ENCODE measurements at regions not wholly inside any gene's neighbourhood (a gene's known extent, or its start where the extent isn't known, plus 50 kb on each side); places are given as distances from the start of the nearest gene placed in this dataset.

DNA sequence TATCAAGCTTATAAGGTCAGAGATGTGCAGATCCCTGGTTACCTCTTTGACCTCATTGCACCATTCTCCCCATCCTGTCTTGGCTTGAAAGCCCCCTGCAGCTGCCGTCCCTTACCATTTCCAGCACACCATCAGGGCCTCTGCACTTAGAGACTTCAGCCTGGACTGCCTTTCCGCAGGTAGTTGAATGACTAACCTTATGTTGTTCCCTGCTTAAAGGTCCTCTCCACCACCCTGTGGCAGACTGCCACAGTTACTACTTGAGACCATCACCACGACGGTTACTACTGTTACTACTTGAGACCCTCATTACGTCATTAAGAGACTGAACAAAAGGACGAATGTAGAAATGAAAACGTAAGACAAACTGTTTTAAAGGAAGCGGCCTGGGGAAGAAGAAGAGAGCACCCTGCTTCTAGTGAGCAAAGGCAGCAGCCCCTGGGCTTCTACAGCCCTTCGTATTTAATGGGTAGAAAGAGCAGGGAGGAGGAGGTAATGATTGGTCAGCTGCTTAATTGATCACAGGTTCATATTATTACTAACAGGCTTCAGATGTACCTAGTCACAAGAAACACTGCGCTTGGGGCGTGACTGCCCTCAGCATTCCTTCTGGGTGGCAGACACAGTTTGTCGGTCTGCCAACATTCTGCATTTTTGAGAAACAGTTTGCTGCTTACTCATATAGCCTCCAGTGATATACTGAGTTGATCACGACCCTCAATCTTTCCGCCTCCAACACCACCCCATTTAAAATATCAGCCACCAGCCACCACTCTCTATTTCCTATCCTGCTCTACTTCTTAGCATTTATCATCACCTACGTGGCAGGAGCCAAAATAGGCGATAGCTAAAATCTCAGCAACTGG is 74.1 kb upstream of the PARD3 start:
- H3K27ac ChIP-seq = no peak overlapping the region
- no peak for TF ChIP-seq POLR2A (IDR thresholded peaks at IDR 0.05)
- no peaks in the 10 kb centered on the region for H3K36me3 ChIP-seq
- no peaks in the 10 kb centered on the region for H3K9me3 ChIP-seq
- no peaks in the 10 kb centered on the region for H3K4me1 ChIP-seq
- no peak for DNase-seq (ENCODE audit: low spot score in 2 of 2)
- H3K27me3 ChIP-seq = no peaks in the 10 kb centered on the region
- no peak overlapping the region for H3K4me3 ChIP-seq
- intact Hi-C loops (cut with DNase I; ENCODE audit: low total_unique reads) = loop anchor here (5.0 kb wide), 1 partner anchor 127 kb away; no protein-coding TSS in a partner anchor

DNA sequence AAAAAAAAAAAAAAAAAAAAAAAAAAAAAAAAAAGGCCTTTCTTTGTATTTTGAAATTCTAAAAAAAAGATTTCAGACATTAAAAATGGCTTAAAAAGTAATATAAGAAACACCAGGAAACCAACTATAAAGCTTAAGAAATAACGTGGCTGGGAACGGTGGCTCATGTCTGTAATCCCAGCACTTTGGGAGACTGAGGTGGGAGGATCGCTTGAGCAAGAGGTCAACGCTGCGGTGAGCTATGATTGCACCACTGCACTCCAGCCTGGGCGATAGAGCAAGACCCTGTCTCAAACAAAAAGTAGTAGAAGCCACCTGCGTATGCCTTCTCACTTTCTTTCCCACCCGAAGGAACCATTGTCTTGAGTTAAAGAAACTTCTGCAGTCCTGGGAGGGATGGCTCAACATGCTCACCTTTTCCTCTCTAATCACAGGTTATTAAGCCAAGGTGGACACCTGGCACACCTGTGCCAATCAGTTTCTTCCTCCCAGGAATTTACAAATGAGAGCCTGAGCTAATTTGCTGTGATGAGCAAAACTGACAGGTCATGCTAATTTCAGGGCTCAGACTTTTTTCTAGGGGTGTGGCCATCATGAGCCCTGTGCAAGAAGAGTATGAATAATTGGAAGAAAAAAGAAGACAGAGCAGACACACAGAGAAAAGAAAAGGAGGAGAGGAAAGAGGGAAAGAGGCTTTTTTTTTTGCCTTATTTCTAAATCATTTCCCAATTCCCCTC is 72.0 kb upstream of the PARD3 start:
- Histone ChIP-seq H3K9me3 (no peaks in the 10 kb centered on the region), H3K36me3 (no peaks in the 10 kb centered on the region), H3K27ac (no peak overlapping the region), H3K4me3 (no peak overlapping the region), H3K4me1 (no peaks in the 10 kb centered on the region), H3K27me3 (no peaks in the 10 kb centered on the region)
- DNase-seq (ENCODE audit: low spot score in 2 of 2) = no peak
- intact Hi-C loops (cut with DNase I; ENCODE audit: low total_unique reads) = loop anchor here (5.0 kb wide), 1 partner anchor 125 kb away; no protein-coding TSS in a partner anchor
- TF ChIP-seq POLR2AphosphoS5 (IDR thresholded peaks at IDR 0.05) (no peak), POLR2A (IDR thresholded peaks at IDR 0.05) (no peak)
- TF ChIP-seq, protein P1, sequence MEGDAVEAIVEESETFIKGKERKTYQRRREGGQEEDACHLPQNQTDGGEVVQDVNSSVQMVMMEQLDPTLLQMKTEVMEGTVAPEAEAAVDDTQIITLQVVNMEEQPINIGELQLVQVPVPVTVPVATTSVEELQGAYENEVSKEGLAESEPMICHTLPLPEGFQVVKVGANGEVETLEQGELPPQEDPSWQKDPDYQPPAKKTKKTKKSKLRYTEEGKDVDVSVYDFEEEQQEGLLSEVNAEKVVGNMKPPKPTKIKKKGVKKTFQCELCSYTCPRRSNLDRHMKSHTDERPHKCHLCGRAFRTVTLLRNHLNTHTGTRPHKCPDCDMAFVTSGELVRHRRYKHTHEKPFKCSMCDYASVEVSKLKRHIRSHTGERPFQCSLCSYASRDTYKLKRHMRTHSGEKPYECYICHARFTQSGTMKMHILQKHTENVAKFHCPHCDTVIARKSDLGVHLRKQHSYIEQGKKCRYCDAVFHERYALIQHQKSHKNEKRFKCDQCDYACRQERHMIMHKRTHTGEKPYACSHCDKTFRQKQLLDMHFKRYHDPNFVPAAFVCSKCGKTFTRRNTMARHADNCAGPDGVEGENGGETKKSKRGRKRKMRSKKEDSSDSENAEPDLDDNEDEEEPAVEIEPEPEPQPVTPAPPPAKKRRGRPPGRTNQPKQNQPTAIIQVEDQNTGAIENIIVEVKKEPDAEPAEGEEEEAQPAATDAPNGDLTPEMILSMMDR (IDR thresholded peaks at IDR 0.05) = no peak

DNA sequence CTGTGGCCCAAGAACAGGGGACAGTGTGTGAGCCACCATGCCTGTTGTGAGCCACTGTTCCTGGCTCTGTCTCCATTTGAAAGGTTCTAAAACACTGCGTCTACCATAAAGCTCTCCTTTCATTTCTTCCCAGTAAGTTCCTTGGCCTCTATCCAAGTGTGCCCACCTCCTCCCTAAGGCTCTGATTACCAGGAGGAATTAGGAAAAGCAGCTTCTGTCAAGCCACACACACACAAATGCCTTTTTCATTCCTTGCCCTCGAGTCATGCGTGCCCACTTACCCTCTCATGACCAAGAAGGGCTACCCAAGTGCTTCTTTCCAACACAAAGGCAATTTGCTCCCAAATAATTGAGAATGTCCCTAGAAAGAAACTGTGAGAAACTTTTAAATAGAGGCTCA is 70.8 kb upstream of the PARD3 start:
- no peak overlapping the region for H3K4me3 ChIP-seq
- no peaks in the 10 kb centered on the region for H3K27me3 ChIP-seq
- H3K36me3 ChIP-seq = no peaks in the 10 kb centered on the region
- intact Hi-C loops (cut with DNase I; ENCODE audit: low total_unique reads) = loop anchor here (5.0 kb wide), 1 partner anchor 124 kb away; no protein-coding TSS in a partner anchor
- no peaks in the 10 kb centered on the region for H3K9me3 ChIP-seq
- TF ChIP-seq POLR2A (IDR thresholded peaks at IDR 0.05) (no peak), POLR2AphosphoS5 (IDR thresholded peaks at IDR 0.05) (no peak)
- TF ChIP-seq, protein P1 (IDR thresholded peaks at IDR 0.05) = no peak
- no peaks in the 10 kb centered on the region for H3K4me1 ChIP-seq
- no peak overlapping the region for H3K27ac ChIP-seq
- DNase-seq (ENCODE audit: low spot score in 2 of 2) = no peak

DNA sequence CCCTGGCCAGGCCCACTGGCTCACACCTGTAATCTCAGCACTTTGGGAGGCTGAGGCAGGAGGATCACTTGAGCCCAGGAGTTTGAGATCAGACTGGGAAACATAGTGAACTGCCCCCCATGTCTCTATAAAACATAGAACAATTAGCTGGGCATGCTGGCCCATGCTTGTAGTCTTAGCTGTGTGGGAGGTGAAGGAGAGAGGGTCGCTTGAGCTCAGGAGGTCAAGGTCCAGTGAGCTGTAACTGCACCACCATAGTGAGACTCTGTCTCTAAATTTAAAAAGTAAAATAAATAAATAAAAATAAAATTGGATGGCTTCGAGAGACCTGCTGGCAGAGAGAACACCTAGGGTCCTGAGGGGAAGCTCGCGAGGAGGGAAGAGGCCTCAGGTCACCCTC is 69.9 kb upstream of the PARD3 start:
- Histone ChIP-seq H3K9me3 (no peaks in the 10 kb centered on the region), H3K4me1 (no peaks in the 10 kb centered on the region), H3K27me3 (no peaks in the 10 kb centered on the region), H3K36me3 (no peaks in the 10 kb centered on the region), H3K4me3 (no peak overlapping the region), H3K27ac (no peak overlapping the region)
- TF ChIP-seq POLR2A (IDR thresholded peaks at IDR 0.05) (no peak), POLR2AphosphoS5 (IDR thresholded peaks at IDR 0.05) (no peak)
- TF ChIP-seq, protein P1 (IDR thresholded peaks at IDR 0.05) = no peak
- no peak for DNase-seq (ENCODE audit: low spot score in 2 of 2)
- intact Hi-C loops (cut with DNase I; ENCODE audit: low total_unique reads) = loop anchor here (5.0 kb wide), 1 partner anchor 123 kb away; no protein-coding TSS in a partner anchor

DNA sequence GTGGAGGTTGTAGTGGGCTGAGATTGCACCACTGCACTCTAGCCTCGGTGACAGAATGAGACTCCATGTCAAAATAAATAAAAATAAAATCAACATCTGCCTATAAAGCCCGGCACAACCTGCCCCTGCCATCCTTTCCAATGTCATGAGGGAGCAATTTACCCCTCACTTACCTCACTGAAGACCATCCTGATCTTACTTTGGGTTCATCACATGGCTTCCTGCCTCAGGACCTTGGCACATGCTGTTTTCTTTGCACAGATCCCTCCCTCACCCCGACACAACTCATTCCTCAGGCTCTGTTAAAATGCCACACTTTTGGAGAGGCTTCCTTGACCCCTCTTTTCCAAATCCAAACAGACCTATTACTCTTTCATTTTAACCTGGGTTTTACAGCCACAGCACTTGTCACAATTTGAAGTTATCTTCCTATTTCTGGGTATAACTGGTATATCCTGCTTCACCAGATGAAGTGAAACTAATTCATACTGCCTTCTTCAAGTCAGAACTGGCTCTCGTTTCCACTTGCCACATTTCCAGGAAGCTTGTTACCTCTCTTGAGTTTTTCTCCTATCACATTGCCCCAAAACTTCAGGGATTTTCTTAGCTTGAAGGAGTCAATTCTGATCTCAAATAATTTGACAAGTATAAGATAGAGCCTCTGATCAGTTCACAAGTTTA is 69.3 kb upstream of the PARD3 start:
- no peaks in the 10 kb centered on the region for H3K9me3 ChIP-seq
- no peaks in the 10 kb centered on the region for H3K36me3 ChIP-seq
- H3K27ac ChIP-seq = peak overlapping the region in 1 of 2 donors; percentile 7
- DNase-seq (ENCODE audit: low spot score in 2 of 2) = no peak
- intact Hi-C loops (cut with DNase I; ENCODE audit: low total_unique reads) = no loop called here
- no peaks in the 10 kb centered on the region for H3K4me1 ChIP-seq
- H3K4me3 ChIP-seq = no peak overlapping the region
- TF ChIP-seq POLR2AphosphoS5 (IDR thresholded peaks at IDR 0.05) (no peak), POLR2A (IDR thresholded peaks at IDR 0.05) (no peak)
- TF ChIP-seq, protein P1 (IDR thresholded peaks at IDR 0.05) = no peak
- H3K27me3 ChIP-seq = no peaks in the 10 kb centered on the region

All from breast epithelium (tissue), 4 donors.